PC-3 (cell line): ENCODE measurements at regions not wholly inside any gene's neighbourhood (a gene's known extent, or its start where the extent isn't known, plus 50 kb on each side); places are given as distances from the start of the nearest gene placed in this dataset.

Source experiments
- EZH2 ChIP-seq: fragments of 300-600 bp; sonication (generic); IDR thresholded peaks from one replicate; pipeline ENCODE4 v1.6.1; 2017; ENCODE audit warnings: antibody characterized with exemption, mild to moderate bottlenecking, low read length; ENCODE audit not compliant: unreplicated experiment
- EZH2phosphoT487 ChIP-seq: fragments of 300-600 bp; sonication (generic); IDR thresholded peaks from 2 replicates; pipeline ENCODE4 v1.6.1; 2018; ENCODE audit warnings: mild to moderate bottlenecking, antibody characterized with exemption, low read length, borderline replicate concordance
- TF ChIP-seq, protein P1 (sequence below): fragments of 300-600 bp; sonication (generic); conservative IDR thresholded peaks from 2 replicates; pipeline ENCODE4 v1.5.1; 2017; ENCODE audit warnings: antibody characterized with exemption, low read depth, mild to moderate bottlenecking, low read length

DNA sequence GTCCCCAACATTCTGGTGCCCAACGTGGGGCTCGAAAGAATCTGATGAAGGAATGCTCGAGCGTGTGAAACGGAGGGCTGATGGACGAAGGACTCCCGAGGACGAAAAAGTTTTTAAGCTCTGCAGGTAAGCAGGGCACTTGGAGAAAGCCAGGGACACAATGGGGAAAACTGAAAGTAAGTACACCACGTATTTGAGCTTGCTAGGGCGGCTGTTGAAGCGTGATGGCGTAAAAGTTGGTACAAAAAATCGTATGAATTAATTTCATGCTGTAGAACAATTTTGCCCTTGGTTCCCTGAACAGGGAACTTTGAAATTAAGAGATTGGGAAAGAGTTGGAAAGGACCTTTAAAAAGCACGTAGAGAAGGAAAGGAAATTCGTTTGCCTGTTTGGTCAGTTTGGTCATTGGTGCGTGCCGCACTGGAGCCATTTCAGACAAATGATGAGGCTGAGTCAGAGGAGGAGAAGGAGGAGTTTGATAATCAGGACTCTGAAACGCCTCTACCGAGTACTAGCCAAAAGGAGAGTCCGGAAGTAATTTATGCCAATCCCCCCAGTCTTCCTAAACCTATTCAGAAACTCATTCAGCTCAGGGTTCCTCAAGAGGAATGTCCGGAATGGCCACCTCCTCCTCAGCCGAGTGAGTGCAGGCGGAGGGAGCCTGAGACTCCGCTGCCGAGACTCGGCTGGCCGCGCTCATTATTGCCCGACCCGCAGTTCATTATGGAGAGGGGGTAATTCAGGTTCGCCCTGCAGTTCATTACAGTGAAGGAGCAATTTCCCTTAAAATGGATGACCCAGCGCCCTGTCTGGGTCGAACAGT is 59.2 kb upstream of the PRSS16 start:
- TF ChIP-seq, protein P1, sequence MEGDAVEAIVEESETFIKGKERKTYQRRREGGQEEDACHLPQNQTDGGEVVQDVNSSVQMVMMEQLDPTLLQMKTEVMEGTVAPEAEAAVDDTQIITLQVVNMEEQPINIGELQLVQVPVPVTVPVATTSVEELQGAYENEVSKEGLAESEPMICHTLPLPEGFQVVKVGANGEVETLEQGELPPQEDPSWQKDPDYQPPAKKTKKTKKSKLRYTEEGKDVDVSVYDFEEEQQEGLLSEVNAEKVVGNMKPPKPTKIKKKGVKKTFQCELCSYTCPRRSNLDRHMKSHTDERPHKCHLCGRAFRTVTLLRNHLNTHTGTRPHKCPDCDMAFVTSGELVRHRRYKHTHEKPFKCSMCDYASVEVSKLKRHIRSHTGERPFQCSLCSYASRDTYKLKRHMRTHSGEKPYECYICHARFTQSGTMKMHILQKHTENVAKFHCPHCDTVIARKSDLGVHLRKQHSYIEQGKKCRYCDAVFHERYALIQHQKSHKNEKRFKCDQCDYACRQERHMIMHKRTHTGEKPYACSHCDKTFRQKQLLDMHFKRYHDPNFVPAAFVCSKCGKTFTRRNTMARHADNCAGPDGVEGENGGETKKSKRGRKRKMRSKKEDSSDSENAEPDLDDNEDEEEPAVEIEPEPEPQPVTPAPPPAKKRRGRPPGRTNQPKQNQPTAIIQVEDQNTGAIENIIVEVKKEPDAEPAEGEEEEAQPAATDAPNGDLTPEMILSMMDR = no peak
- TF ChIP-seq EZH2phosphoT487 = no peak
- no peak for TF ChIP-seq EZH2
